BLaER1 (cell line): ENCODE measurements at regions not wholly inside any gene's neighbourhood (a gene's known extent, or its start where the extent isn't known, plus 50 kb on each side); places are given as distances from the start of the nearest gene placed in this dataset.

Experiments used
- H3K27ac ChIP-seq: shearing (Covaris generic); formaldehyde crosslinking; 2 replicates; pipeline ENCODE4 v1.8.1; 2022
- H3K27me3 ChIP-seq: shearing (Covaris generic); formaldehyde crosslinking; 2 replicates; pipeline ENCODE4 v1.8.1; 2022
- H3K36me3 ChIP-seq: shearing (Covaris generic); formaldehyde crosslinking; 2 replicates; pipeline ENCODE4 v1.8.1; 2022
- H3K4me1 ChIP-seq: shearing (Covaris generic); formaldehyde crosslinking; 2 replicates; pipeline ENCODE4 v1.8.1; 2022
- H3K4me2 ChIP-seq: shearing (Covaris generic); formaldehyde crosslinking; 2 replicates; pipeline ENCODE4 v1.8.1; 2022
- H3K4me3 ChIP-seq: shearing (Covaris generic); formaldehyde crosslinking; 2 replicates; pipeline ENCODE4 v1.8.1; 2022
- H3K9ac ChIP-seq: shearing (Covaris generic); formaldehyde crosslinking; 2 replicates; pipeline ENCODE4 v1.8.1; 2022
- H3K9me3 ChIP-seq: shearing (Covaris generic); formaldehyde crosslinking; 2 replicates; pipeline ENCODE4 v1.8.1; 2022
- H4K20me1 ChIP-seq: shearing (Covaris generic); formaldehyde crosslinking; 2 replicates; pipeline ENCODE4 v1.8.1; 2022
- Cebpa-rat ChIP-seq: shearing (Covaris generic); IDR thresholded peaks from 2 replicates; pipeline ENCODE4 v1.8.1; 2022

DNA sequence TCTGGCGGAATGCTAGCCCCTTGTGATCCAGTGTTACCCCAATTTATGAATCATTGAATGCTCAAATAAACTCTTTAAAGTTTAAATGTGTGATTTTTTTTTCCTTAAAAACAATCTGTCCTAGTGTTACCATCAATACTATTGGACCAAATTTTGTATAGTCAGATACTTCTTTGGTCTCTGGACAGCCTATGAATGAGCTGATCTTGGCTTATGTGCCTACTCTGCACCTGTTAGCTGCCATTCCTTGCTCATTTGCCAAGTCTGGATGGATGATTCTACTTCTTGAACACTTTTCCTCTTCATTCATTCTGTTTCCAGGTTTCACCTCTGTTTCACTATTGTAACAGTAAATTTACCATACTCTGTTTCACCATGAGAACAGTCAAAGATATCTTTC is 226.5 kb upstream of the ZBED5 start:
- Histone ChIP-seq H3K4me3 (no peak overlapping the region), H3K27ac (no peak overlapping the region), H3K9me3 (peaks cover 1% of the 10 kb centered on the region; the same call in 1 of the 2 replicates), H3K4me1 (no peaks in the 10 kb centered on the region), H3K27me3 (no peaks in the 10 kb centered on the region), H3K36me3 (no peaks in the 10 kb centered on the region), H4K20me1 (no peaks in the 10 kb centered on the region), H3K9ac (no peak overlapping the region), H3K4me2 (no peak overlapping the region)
- TF ChIP-seq Cebpa-rat, result no peak

GRCh38 chr11:11083441-11083840 is 225.6 kb upstream of the ZBED5 start:
- no peaks in the 10 kb centered on the region for H3K9me3 ChIP-seq
- no peaks in the 10 kb centered on the region for H3K27me3 ChIP-seq
- no peak for TF ChIP-seq Cebpa-rat
- H3K27ac ChIP-seq, result no peak overlapping the region
- no peak overlapping the region for H3K4me3 ChIP-seq
- H3K9ac ChIP-seq, result no peak overlapping the region
- H3K4me1 ChIP-seq, result no peaks in the 10 kb centered on the region
- H4K20me1 ChIP-seq, result no peaks in the 10 kb centered on the region
- no peaks in the 10 kb centered on the region for H3K36me3 ChIP-seq
- H3K4me2 ChIP-seq, result no peak overlapping the region

GRCh38 chr11:11082646-11083045 is 224.8 kb upstream of the ZBED5 start:
- TF ChIP-seq Cebpa-rat, result no peak

GRCh38 chr11:11081776-11082175 is 223.9 kb upstream of the ZBED5 start:
- peaks cover 11% of the 10 kb centered on the region for H3K4me1 ChIP-seq
- H4K20me1 ChIP-seq, result no peaks in the 10 kb centered on the region
- no peak overlapping the region for H3K4me3 ChIP-seq
- TF ChIP-seq Cebpa-rat, result no peak
- no peak overlapping the region for H3K4me2 ChIP-seq
- H3K27me3 ChIP-seq, result no peaks in the 10 kb centered on the region
- H3K36me3 ChIP-seq, result no peaks in the 10 kb centered on the region
- H3K27ac ChIP-seq, result no peak overlapping the region
- no peak overlapping the region for H3K9ac ChIP-seq
- no peaks in the 10 kb centered on the region for H3K9me3 ChIP-seq

More at GRCh38 chr11:11082646-11083045, 224.8 kb upstream of the ZBED5 start:
- Histone ChIP-seq H3K27me3 (no peaks in the 10 kb centered on the region), H3K9me3 (no peaks in the 10 kb centered on the region), H3K9ac (no peak overlapping the region), H3K4me1 (peaks cover 3% of the 10 kb centered on the region; the same call in 1 of the 2 replicates), H3K27ac (no peak overlapping the region), H3K4me3 (no peak overlapping the region), H3K4me2 (no peak overlapping the region), H4K20me1 (no peaks in the 10 kb centered on the region), H3K36me3 (no peaks in the 10 kb centered on the region)

DNA sequence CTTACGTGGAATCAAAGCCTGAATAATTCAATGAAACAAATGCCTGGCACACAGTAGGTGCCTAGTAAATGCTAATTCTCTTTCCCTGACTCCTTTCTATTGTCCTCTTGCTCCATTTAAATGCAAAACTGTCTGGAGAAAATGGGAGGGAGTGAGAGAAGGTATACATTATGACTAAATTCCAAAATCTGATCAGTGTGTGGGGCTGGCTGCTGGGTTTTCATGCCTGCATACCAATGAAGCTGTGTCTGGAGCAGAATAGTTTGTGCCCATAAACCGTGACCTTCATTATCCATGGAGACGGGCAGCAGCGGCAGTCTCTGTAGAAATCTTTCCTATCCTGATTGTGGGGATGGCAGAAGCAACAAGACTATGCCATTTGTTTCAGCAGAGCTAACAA is 223.4 kb upstream of the ZBED5 start:
- Histone ChIP-seq H3K4me1 (peaks cover 14% of the 10 kb centered on the region), H4K20me1 (no peaks in the 10 kb centered on the region), H3K27me3 (no peaks in the 10 kb centered on the region), H3K9ac (no peak overlapping the region), H3K36me3 (no peaks in the 10 kb centered on the region), H3K4me2 (no peak overlapping the region), H3K4me3 (no peak overlapping the region), H3K27ac (no peak overlapping the region), H3K9me3 (no peaks in the 10 kb centered on the region)
- TF ChIP-seq Cebpa-rat, result no peak

- Histone ChIP-seq H3K4me1 (peaks cover 22% of the 10 kb centered on the region), H3K9ac (no peak overlapping the region), H3K27me3 (no peaks in the 10 kb centered on the region), H3K9me3 (no peaks in the 10 kb centered on the region), H3K27ac (no peak overlapping the region), H4K20me1 (no peaks in the 10 kb centered on the region), H3K4me3 (no peak overlapping the region), H3K4me2 (no peak overlapping the region), H3K36me3 (no peaks in the 10 kb centered on the region)
- TF ChIP-seq Cebpa-rat, result no peak
Observed at GRCh38 chr11:11078344-11079086, 220.7 kb upstream of the ZBED5 start.

- no peak for TF ChIP-seq Cebpa-rat
- H3K27ac ChIP-seq, result no peak overlapping the region
- H3K4me2 ChIP-seq, result no peak overlapping the region
- no peaks in the 10 kb centered on the region for H3K36me3 ChIP-seq
- H4K20me1 ChIP-seq, result no peaks in the 10 kb centered on the region
- no peaks in the 10 kb centered on the region for H3K27me3 ChIP-seq
- H3K4me1 ChIP-seq, result peaks cover 22% of the 10 kb centered on the region
- H3K9me3 ChIP-seq, result no peaks in the 10 kb centered on the region
- no peak overlapping the region for H3K9ac ChIP-seq
- H3K4me3 ChIP-seq, result no peak overlapping the region
Observed at GRCh38 chr11:11077898-11078297, 220.0 kb upstream of the ZBED5 start.

DNA sequence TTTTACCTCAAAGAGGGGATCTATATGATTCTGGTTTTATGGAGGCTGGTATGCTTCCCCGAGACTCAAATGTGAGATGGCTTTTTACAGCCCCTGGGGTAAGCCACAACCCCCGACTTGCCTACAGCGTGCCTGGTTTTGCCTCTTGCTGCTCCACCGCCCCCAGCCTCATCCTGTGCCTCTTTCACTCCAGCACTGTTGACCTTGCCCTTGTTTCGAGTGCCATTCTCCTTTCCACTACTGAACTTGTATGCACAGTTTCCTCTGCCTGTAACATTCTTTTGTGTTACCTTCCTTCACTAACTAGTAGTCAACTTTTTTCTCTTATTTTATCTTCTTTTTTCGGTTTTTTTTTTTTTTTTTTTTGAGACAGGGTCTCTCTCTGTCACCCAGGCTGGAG is 219.0 kb upstream of the ZBED5 start:
- H3K4me1 ChIP-seq, result peaks cover 25% of the 10 kb centered on the region
- no peaks in the 10 kb centered on the region for H4K20me1 ChIP-seq
- no peaks in the 10 kb centered on the region for H3K36me3 ChIP-seq
- H3K27ac ChIP-seq, result no peak overlapping the region
- H3K9me3 ChIP-seq, result no peaks in the 10 kb centered on the region
- no peak overlapping the region for H3K9ac ChIP-seq
- no peak for TF ChIP-seq Cebpa-rat
- H3K4me3 ChIP-seq, result no peak overlapping the region
- H3K27me3 ChIP-seq, result no peaks in the 10 kb centered on the region
- H3K4me2 ChIP-seq, result peak overlapping the region; percentile 33

- Histone ChIP-seq H3K9ac (no peak overlapping the region), H3K27ac (no peak overlapping the region), H3K4me1 (peaks cover 31% of the 10 kb centered on the region), H3K4me2 (no peak overlapping the region), H4K20me1 (no peaks in the 10 kb centered on the region), H3K4me3 (no peak overlapping the region), H3K27me3 (no peaks in the 10 kb centered on the region), H3K9me3 (no peaks in the 10 kb centered on the region), H3K36me3 (no peaks in the 10 kb centered on the region)
- no peak for TF ChIP-seq Cebpa-rat
Observed at GRCh38 chr11:11076276-11076675, 218.4 kb upstream of the ZBED5 start.

DNA sequence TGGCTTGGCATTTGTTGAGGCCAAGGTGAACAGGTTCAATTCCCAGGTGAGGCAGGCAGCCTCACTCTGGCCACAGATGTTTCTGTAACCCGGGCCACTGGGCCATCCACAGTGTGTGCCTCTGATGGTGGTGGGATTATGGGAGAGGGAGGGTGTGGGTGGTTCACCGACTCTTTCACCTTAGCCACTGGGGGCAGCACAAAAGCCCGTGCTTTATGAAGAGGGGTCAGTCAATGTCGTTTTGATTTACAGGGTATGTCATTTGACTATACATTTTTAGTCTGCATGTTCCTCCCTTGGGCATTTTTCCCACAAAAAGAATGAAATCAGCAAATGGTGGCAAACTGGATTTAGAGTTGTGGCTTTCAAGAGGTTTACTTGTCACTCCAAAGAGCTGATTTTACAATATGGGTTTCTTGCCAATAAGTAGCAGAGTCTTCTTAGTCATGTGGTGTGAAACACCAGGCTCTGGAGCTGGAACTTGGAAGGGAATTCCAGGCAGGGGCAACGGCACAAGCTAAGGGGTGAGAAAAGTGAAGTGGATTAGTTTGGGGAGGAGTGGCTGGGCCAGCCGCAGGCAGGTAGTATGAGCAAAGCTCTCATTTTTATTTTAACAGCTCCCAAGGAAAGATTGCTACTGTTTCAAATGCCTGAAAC is 217.8 kb upstream of the ZBED5 start:
- no peaks in the 10 kb centered on the region for H3K9me3 ChIP-seq

More for the DNA sequence above, 217.8 kb upstream of the ZBED5 start:
- H3K27ac ChIP-seq, result no peak overlapping the region
- H3K4me2 ChIP-seq, result 0 out of 2 replicates have a peak overlapping the region, but pooled peaks have one; percentile 10
- no peaks in the 10 kb centered on the region for H3K36me3 ChIP-seq
- H3K4me1 ChIP-seq, result peaks cover 37% of the 10 kb centered on the region
- H3K4me3 ChIP-seq, result no peak overlapping the region
- no peaks in the 10 kb centered on the region for H3K27me3 ChIP-seq
- H4K20me1 ChIP-seq, result no peaks in the 10 kb centered on the region
- no peak for TF ChIP-seq Cebpa-rat
- no peak overlapping the region for H3K9ac ChIP-seq
